Esophagus muscularis mucosa (tissue), 4 donors: ENCODE measurements at regions not wholly inside any gene's neighbourhood (a gene's known extent, or its start where the extent isn't known, plus 50 kb on each side); places are given as distances from the start of the nearest gene placed in this dataset.

Source experiments
- CTCF ChIP-seq, 3 experiments: fragments of 200-600 bp in 2 of 3; fragments of 450-650 bp in 1 of 3; sonication (generic) in 2 of 3; IDR thresholded peaks; one replicate each; pipeline ENCODE4 v1.5.1; 2017 to 2019; ENCODE audit warnings: antibody characterized with exemption in 3 of 3, mild to moderate bottlenecking in 2 of 3, moderate library complexity in 1 of 3
- EP300 ChIP-seq: sonication (generic); formaldehyde crosslinking; IDR thresholded peaks from one replicate; pipeline ENCODE4 v1.6.1; 2017; ENCODE audit warnings: antibody characterized with exemption
- POLR2A ChIP-seq: fragments of 450-650 bp; IDR thresholded peaks from one replicate; pipeline ENCODE4 v1.6.1; 2017; ENCODE audit warnings: antibody characterized with exemption, moderate library complexity, mild to moderate bottlenecking, low read depth
- POLR2AphosphoS5 ChIP-seq, 2 donors: sonication (generic); formaldehyde crosslinking; IDR thresholded peaks; one replicate each; pipeline ENCODE4 v1.6.1; 2017; ENCODE audit warnings: antibody characterized with exemption in 2 of 2

- TF ChIP-seq CTCF (IDR thresholded peaks at IDR 0.05) = no peak
- no peak for TF ChIP-seq EP300
- TF ChIP-seq POLR2A = no peak
- no peak for TF ChIP-seq POLR2AphosphoS5 (IDR thresholded peaks at IDR 0.05)
Measured at GRCh38 chr2:149928011-149928410, 340.4 kb upstream of the MMADHC start.
